ENCODE measurements at regions not wholly inside any gene's neighbourhood (a gene's known extent, or its start where the extent isn't known, plus 50 kb on each side); places are given as distances from the start of the nearest gene placed in this dataset.

GRCh38 chr5:37983463-37983862 lies 143.6 kb upstream of the GDNF start:
- Histone ChIP-seq H3K36me3 (ENCODE audit: insufficient read depth, low read length) (no peaks in the 10 kb centered on the region), H3K4me3 (ENCODE audit: low read length) (no peak overlapping the region), H3K4me1 (ENCODE audit: insufficient read depth, low read length) (no peaks in the 10 kb centered on the region), H3K9me3 (ENCODE audit: control insufficient read depth in 1 of 2, insufficient read depth in 1 of 2, low read length in 2 of 2) (peaks cover 0 to 5% of the 10 kb centered on the region in 2 experiments), H3K27ac (ENCODE audit: low read depth in 1 of 2, low read length in 2 of 2) (no peak overlapping the region), H3K27me3 (ENCODE audit: control insufficient read depth in 1 of 2, insufficient read depth in 2 of 2, low read length in 2 of 2) (no peaks in the 10 kb centered on the region)
- intact Hi-C loops (cut with DNase I, micrococcal nuclease) = no loop called here
- Mint-ChIP-seq H3K36me3 (ENCODE audit: low read depth) (no peaks in the 10 kb centered on the region), H3K4me3 (no peak overlapping the region), H3K27ac (no peak overlapping the region), H3K4me1 (ENCODE audit: low read depth) (no peaks in the 10 kb centered on the region), H3K9me3 (no peaks in the 10 kb centered on the region), H3K27me3 (peaks cover 7% of the 10 kb centered on the region)
- CTCF ChIA-PET = no interaction called here
- ATAC-seq (ENCODE audit: poor library complexity) (no peak), DNase-seq (no peak)
- no peak for TF ChIP-seq CTCF (IDR thresholded peaks at IDR 0.05)
- POLR2A ChIA-PET = no interaction called here

GRCh38 chr5:37979559-37979958 lies 139.7 kb upstream of the GDNF start:
- H3K27me3 Mint-ChIP-seq = no peaks in the 10 kb centered on the region
- CTCF ChIA-PET = no interaction called here
- H3K27ac ChIP-seq (ENCODE audit: low read depth in 1 of 2, low read length in 2 of 2) = no peak overlapping the region

GRCh38 chr5:37975531-37975930 lies 135.7 kb upstream of the GDNF start:
- POLR2A ChIA-PET = no interaction called here
- Histone ChIP-seq H3K9me3 (ENCODE audit: control insufficient read depth in 1 of 2, insufficient read depth in 1 of 2, low read length in 2 of 2) (peaks cover 0 to 4% of the 10 kb centered on the region in 2 experiments), H3K4me3 (ENCODE audit: low read length) (no peak overlapping the region), H3K4me1 (ENCODE audit: insufficient read depth, low read length) (no peaks in the 10 kb centered on the region), H3K36me3 (ENCODE audit: insufficient read depth, low read length) (no peaks in the 10 kb centered on the region), H3K27ac (ENCODE audit: low read depth in 1 of 2, low read length in 2 of 2) (no peak overlapping the region), H3K27me3 (ENCODE audit: control insufficient read depth in 1 of 2, insufficient read depth in 2 of 2, low read length in 2 of 2) (no peaks in the 10 kb centered on the region)
- Mint-ChIP-seq H3K36me3 (ENCODE audit: low read depth) (no peaks in the 10 kb centered on the region), H3K4me3 (no peak overlapping the region), H3K9me3 (no peaks in the 10 kb centered on the region), H3K27me3 (no peaks in the 10 kb centered on the region), H3K4me1 (ENCODE audit: low read depth) (no peaks in the 10 kb centered on the region), H3K27ac (no peak overlapping the region)
- no peak for TF ChIP-seq CTCF (IDR thresholded peaks at IDR 0.05)
- intact Hi-C loops (cut with DNase I, micrococcal nuclease) = no loop called here
- CTCF ChIA-PET = no interaction called here
- DNase-seq = no peak
- no peak for ATAC-seq (ENCODE audit: poor library complexity)

More at GRCh38 chr5:37979559-37979958, 139.7 kb upstream of the GDNF start:
- Histone ChIP-seq H3K27me3 (ENCODE audit: control insufficient read depth in 1 of 2, insufficient read depth in 2 of 2, low read length in 2 of 2) (no peaks in the 10 kb centered on the region), H3K36me3 (ENCODE audit: insufficient read depth, low read length) (no peaks in the 10 kb centered on the region), H3K4me1 (ENCODE audit: insufficient read depth, low read length) (no peaks in the 10 kb centered on the region), H3K9me3 (ENCODE audit: control insufficient read depth in 1 of 2, insufficient read depth in 1 of 2, low read length in 2 of 2) (peaks cover 0 to 8% of the 10 kb centered on the region in 2 experiments), H3K4me3 (ENCODE audit: low read length) (no peak overlapping the region)
- intact Hi-C loops (cut with DNase I, micrococcal nuclease) = no loop called here
- POLR2A ChIA-PET = no interaction called here
- no peak for TF ChIP-seq CTCF (IDR thresholded peaks at IDR 0.05)
- Mint-ChIP-seq H3K4me1 (ENCODE audit: low read depth) (no peaks in the 10 kb centered on the region), H3K4me3 (no peak overlapping the region), H3K36me3 (ENCODE audit: low read depth) (no peaks in the 10 kb centered on the region), H3K9me3 (no peaks in the 10 kb centered on the region), H3K27ac (no peak overlapping the region)
- ATAC-seq (ENCODE audit: poor library complexity) (no peak), DNase-seq (no peak)

Measured in CD4-positive, alpha-beta T cell (primary cell).